GM19025 (cell line): ENCODE measurements at regions not wholly inside any gene's neighbourhood (a gene's known extent, or its start where the extent isn't known, plus 50 kb on each side); places are given as distances from the start of the nearest gene placed in this dataset.
"Not testable (repeated sequence)": the region's sequence is repeated elsewhere in the genome, so short reads cannot be mapped to it uniquely, and the experiment has no call there.

Source experiments
- ATAC-seq: cut with Tn5 transposase; IDR thresholded peaks from one replicate; pipeline ENCODE4 v1.9.1; 2021; ENCODE audit warnings: mild to moderate bottlenecking, low read depth, moderate library complexity; ENCODE audit not compliant: unreplicated experiment

GRCh38 chr12:83244001-83244400 lies 557.3 kb downstream of the TMTC2 start:
- no peak for ATAC-seq

GRCh38 chr12:83233987-83234386 lies 547.3 kb downstream of the TMTC2 start:
- ATAC-seq, result not testable (repeated sequence)

- not testable (repeated sequence) for ATAC-seq
Measured at GRCh38 chr12:83226960-83227359, 540.3 kb downstream of the TMTC2 start.

DNA sequence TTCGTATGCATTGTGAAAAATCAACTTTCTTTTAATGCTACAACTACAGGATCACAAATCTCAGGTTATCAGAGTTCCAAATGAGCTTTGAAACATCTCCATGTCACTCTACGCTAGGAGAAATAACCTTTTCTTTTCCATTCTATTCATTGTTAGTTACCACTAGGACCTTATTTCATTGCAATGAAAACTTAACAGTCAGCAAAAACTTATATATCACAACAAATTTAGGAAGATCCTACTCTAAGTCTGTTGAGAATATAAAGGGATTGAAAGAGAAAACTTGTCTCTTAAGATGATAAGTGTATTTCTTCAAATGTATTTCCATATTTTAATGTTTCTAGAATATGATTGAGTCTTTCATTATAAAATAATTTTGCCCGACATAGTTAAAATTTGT lies 539.1 kb downstream of the TMTC2 start:
- no peak for ATAC-seq

DNA sequence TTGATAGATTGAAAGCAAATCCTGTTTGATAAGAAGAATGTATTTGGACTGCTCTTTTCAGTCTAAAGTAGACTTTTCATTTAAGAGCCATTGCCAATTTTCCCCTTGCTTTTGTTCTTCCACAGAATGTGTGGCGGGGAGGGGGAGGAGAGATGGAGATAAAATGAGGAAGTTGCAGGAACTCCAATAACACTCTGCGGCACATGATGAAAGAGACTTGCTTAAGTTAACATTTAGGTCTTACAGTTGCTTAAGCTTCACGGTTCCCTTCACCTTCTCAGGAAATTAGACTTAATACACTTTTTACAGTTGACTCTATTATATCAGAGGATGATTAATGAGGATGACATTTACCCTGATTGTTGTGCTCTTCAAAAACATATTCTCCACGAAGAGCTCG lies 537.3 kb downstream of the TMTC2 start:
- ATAC-seq, result no peak

GRCh38 chr12:83220774-83221173 lies 534.1 kb downstream of the TMTC2 start:
- no peak for ATAC-seq

GRCh38 chr12:83216230-83216629 lies 529.5 kb downstream of the TMTC2 start:
- no peak for ATAC-seq

DNA sequence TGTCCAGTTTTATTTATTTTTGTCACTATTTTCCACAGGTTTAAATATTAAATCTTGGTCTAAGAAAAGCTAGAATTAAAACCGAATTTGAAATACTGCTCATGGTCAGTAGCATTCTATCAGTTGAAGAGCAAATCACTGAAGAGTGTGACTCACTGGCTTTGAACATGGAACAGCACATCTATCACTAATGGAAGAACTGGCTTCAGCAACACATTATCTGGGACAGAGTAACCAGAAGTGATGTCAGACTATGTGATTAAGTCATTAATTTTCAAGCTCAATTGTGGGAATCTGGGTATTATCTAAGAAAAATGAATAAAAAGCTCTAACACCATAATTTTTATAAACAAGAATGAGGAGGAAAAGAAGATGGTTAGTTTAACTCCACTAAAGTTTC lies 527.5 kb downstream of the TMTC2 start:
- no peak for ATAC-seq

DNA sequence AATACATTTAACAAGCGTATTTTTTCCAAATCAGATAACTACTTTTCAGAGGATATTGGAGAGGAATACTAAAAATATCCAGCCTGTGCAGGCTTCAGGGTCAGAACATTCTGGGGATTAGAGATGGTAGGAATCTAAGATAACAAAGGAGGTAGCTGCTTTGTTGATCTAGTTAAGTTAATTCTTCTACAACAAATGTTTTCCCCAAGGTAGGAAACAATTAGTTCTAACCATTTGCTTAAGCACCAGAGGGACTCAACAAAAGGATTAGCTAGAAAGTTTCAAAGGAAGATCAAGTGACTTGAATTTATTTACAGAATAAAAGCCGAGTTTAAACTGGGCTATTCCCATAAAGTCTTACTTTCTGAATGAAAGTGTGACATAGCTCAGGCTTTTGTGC lies 524.2 kb downstream of the TMTC2 start:
- no peak for ATAC-seq

- no peak for ATAC-seq
Measured at GRCh38 chr12:83199069-83199468, 512.4 kb downstream of the TMTC2 start.

- ATAC-seq, result no peak
Measured at GRCh38 chr12:83198291-83199015, 511.7 kb downstream of the TMTC2 start.

- ATAC-seq, result no peak
Measured at GRCh38 chr12:83197483-83197914, 510.8 kb downstream of the TMTC2 start.

DNA sequence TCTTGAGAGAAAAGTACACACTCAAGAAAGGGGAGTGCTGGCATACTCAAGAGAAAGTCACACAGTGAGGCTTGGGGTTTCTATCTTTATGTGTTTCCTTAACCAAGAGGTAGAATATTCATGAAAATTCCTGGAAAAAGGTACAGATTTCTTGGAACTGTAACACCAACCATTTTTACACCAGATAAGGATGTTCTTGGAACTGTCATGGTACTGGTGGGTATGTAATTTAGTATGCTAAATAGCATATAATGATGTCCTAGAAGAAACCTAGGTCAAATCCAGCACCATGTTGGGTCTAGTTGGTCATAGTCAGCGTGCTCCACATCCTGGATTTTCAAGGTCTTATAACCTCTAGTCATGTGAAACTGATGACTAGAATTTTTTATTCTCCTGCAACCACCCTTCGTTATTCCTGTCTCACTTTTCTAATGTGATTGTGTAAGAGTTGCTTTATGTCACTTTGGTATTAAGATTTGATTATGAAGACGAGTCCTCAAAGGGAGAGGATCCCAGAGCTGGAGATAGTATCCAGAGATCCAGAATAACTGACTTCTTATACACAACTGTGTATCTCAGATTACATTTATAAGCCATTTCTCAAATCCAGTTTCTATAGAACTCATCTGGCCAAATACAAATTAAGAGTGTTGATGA lies 510.1 kb downstream of the TMTC2 start:
- no peak for ATAC-seq

DNA sequence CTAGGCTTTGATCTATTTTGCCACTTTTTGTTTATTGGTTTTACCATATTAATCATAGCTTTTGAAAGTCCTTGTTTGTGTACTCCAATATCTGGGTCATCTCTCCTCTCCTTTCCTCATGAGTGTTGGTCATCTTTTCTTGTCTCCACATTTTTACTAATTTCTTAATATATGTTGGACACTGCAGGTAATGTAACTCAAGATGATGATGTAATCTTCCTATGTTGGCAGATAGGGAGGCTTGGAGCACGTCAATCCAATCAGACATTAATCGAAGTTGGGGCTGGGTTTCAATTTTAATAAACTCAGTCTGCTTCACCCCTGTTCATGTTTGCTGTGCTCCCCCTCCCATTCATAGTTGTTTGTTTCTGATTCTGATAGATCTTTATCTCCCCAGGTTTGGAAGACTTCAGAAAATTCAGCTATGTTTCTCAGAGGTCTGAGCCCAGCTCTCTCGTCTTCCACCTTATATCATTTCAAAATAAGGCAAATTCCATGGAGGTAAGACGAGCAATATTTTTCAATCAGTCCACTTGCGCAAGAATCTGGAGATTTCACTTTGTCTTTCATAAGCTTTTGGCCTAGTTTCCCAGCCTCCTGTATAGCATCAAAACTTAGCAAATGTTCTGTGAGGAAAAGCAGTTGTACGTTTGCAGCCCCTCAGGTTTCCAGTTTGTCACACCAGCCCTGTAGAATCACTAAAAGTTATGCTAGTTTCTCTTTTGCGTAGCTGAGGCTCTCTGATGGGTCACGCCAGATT lies 504.1 kb downstream of the TMTC2 start:
- no peak for ATAC-seq

- ATAC-seq, result no peak
Measured at GRCh38 chr12:83186419-83186818, 499.7 kb downstream of the TMTC2 start.

- no peak for ATAC-seq
Measured at GRCh38 chr12:83185241-83185640, 498.5 kb downstream of the TMTC2 start.
